NCI-H345 treated with DMSO at 0.1 percent for 48 hours (cell line): ENCODE measurements at regions not wholly inside any gene's neighbourhood (a gene's known extent, or its start where the extent isn't known, plus 50 kb on each side); places are given as distances from the start of the nearest gene placed in this dataset.
"Not testable (repeated sequence)": the region's sequence is repeated elsewhere in the genome, so short reads cannot be mapped to it uniquely, and the experiment has no call there.

Source experiments
- DNase-seq: peaks from one replicate; lab custom pipeline; 2025; ENCODE audit not compliant: unreplicated experiment; lab: John Stamatoyannopoulos, UW

DNA sequence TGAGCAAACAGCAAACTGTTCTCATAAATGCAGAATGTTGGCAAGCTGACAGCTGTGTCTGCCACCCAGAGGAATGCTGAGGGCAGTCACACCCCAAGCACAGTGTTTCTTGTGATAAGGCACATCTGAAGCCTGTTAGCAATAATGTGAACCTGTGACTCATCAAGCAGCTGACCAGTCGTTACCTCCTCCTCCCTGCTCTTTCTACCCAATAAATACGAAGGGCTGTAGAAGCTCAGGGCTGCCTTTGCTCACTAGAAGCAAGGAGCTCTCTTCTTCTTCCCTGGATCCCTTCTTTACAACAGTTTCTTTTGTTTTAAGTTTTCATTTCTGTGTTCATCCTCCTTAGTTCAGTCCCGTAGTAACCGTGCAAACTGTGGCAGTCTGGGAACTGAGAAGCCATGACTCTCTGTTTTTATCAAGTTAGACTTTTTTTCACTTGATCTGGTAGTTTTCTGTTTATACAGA lies 160.3 kb upstream of the ZNF184 start:
- not testable (repeated sequence) for DNase-seq

DNA sequence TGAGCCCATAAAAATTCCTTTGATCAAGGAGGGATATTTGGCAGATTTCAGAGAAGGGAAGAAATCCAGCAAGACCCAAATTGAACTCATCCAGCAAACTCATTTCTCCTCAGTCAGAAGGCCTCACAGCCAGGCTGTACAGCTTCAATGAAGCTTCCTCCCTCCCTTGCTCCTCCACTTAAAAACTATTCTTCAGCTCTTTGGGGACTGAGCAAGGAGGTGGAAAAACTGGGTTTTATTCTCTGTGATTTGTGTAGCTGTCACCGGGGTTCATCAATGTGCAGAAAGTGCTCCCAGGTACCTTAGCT lies 158.7 kb upstream of the ZNF184 start:
- DNase-seq = no peak

DNA sequence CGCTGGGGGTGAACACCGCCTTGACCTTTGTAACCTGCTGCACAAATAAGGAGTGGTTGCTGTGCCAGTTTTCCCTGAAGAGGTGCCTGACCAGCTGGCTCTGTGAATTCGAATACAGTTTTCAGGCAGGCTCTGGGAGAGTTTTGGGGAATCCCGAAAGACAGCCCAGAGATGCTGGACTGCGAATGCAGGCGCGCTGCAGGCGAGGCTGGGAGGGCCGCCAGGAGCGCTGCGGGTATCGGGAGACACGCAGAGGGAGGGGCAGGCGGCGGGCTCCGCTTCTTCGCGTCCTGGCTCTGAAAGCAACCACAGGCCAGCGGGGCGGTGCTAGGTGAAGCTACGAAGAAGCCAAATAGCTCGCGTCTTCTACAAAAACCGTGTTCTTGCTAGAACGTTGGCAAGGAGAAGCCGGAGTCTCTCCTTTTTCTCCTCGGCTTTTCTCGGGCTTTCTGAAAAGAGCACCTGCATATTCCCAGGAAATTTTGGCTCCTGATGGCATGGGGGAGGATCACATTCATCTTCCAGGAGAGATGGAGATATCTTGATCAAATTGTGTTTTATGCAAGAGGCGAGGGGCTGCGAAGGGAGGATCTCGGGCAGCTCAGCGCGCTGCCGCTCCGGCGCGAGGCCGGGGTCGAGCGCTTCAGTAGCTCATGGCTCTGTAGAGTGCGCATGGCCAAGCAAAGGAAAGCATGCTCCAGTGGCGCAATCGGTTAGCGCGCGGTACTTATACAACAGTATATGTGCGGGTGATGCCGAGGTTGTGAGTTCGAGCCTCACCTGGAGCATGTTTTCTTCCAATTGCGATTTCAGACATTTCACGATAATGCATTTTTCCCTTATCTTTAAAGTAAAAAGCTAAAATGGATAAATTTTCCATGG lies 158.1 kb upstream of the ZNF184 start:
- peak; percentile 32 for DNase-seq

DNA sequence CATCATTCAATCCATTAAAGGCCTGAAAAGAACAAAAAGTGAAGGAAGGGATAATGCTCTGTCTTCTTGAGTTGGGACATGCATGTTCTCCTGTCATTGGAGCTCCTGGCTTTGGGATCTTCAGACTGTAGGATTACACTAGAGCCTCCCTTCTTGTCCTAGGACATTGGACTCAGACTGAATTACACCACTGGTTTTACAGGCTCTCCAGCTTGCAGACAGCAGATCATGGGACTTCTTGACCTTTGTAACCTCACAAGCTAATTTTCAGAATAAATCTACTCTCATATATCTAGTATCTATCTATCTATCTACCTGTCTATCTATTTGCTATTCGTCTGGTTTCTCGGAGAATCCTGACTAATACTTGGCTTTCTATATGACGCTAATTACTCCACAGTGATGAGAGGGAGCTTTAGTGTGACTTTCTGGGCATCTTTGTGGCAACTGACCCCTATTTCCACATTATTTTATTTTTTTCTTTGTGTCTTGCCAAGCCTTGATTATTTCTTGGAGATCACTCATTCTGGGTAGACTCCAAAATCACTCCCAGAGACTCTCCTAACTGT lies 151.9 kb upstream of the ZNF184 start:
- DNase-seq = no peak

DNA sequence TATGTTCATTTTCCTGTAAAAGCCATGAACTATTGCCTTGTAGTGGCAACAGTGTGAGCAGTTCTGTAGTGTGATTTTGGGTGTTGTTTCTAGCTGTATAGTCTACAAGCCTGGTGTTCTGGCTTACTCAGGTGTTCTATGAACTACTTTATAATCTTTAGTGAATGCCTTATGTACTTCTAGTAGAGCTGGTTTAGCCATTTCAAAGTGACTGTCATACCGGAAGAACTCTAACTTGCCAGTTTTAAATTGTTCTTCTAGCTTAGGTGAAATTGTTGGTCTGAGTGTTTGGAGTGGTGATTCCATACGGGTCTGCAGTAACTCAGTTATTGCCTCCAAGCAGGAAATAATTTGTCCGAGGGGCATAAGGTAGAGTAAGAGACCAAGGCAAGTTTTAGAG lies 150.2 kb upstream of the ZNF184 start:
- no peak for DNase-seq

DNA sequence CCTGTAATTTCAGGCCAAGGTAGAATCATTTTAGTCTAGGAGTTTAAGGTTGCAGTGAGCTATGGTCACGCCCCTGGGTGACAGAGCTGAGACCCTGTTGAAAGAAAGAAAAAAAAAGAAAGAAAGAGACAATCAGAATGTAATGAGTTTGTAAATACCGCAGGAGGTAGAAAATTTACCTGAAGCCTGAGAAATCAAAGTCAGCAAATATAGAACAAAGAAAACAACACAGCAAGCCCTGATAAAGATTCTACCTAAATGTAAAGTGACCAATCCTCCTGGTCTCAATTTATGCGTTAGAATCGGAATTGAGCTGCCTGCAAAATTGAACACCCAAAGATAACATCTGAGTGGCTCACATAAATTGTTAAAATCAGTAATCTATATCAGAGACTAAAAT lies 146.5 kb upstream of the ZNF184 start:
- DNase-seq = no peak

DNA sequence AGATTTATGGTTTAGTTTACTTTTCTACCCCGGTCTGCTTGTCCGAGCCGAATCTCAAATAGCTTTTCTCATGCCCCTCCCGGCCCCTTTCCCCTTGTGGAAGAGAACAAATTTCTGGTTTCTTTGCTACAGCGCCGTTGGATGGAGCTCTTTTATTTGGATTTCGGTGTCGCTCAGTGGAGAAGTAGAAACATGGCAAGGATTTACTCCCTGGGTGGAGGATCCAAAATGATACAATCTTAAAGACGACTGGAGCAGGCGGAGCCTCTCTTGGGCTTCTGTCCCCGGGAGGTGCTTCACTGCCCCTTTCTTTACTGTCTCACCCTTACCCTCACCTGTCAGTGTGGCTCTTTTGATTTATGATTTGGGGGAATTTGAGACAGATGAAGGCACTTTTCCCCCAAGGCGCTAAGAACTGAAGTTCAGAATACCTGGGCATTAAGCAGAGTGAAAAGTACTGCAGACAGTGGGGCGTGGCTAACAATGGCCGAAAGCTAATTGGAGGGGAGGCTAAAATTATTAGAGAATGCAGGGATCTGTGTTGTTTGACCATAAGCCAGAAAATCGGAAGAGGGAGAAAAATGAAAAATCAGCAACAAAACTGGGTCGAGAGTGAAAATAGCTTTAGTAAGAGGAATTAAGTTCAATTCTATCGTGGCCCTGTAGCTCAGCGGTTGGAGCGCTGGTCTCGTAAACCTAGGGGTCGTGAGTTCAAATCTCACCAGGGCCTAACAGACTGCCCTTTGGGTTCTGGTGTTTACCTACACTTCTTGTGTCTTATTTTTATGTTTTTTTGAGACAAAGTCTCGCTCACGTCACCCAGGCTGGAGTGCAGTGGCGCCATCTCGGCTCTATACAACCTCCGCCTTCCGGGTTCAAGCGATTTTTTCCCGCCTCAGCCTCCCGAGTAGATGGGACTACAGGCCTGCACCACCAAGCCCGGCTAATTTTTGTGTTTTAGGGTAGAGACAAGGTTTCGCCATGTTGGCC lies 145.1 kb upstream of the ZNF184 start:
- no peak for DNase-seq

DNA sequence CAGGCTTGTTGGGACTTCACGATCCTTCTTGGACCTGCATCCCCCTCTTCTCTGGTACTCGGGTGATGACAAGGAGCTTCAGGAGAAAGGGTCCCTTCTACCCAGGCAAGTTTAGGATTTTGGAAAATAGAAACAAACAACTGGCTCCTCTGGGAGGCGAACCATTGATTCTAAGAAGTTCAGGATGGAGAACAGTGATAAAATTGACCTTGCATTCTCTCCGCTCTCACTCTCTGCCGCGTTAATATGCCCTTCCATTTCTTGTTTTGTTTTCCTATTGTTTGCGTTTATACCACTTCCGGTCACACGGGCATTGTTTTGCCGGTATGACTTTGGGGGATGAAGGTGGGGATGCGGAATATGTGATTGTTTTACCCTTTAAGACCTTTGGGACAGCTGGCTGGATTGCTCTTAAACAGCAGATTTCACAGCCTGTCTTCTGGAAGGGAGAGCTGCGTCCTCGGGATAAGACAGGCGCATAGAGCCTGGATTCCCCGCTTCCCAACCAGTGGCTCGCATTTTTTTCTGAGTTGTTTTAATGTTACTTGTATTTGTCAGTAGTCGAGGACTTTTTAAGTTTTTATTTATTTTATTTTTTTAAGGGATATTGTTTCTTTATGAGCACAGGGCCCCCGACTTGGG lies 144.3 kb upstream of the ZNF184 start:
- DNase-seq = no peak

DNA sequence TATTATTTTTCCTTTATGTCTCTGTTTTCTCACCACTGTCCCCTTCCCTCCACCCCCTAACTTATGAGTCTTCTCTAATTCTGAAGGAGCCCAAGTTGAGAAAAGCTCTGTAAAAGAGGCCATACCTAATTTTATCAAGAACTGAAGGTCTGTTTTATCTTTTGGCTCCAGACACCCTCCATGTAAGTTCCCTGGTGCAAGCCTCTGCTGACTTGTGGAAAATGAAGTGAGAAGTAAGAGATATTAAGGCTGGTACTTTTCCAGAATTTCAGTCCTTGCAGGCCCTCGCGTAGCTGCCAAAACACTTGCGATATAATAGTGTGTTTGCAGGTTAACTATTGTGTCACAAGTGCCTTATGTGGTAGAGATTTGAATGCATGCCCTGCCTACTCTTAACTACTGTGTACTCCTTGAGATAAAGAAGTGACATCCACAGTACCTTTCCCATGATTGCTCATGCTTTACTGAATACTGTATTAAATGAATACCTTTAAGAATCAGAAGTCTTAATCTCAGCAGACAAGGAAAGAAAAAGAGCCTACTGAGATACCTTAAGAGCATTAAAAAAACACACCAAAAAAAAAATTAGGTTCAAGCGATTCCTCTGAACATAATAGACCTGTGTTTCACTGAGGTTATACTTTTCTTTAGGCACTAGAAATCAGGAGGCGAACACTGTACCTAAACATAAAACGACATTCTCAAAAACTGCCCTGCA lies 143.6 kb upstream of the ZNF184 start:
- no peak for DNase-seq

DNA sequence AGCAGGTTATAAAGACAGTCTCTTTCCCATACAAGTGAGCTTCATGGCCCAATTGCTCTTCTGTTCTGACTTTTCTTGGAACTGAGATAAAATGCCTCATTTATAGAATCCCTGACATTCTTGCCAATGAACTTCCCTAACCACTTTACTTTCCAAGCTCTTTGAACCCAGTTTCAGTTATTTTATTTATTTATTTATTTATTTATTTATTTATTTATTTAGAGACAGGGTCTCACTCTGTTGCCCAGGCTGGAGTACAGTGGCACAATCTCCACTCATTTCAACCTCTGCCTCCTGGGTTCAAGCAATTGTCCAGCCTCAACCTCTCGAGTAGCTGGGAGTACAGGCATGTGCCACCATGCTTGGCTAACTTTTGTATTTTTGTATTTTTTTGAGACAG lies 138.5 kb upstream of the ZNF184 start:
- DNase-seq = no peak

DNA sequence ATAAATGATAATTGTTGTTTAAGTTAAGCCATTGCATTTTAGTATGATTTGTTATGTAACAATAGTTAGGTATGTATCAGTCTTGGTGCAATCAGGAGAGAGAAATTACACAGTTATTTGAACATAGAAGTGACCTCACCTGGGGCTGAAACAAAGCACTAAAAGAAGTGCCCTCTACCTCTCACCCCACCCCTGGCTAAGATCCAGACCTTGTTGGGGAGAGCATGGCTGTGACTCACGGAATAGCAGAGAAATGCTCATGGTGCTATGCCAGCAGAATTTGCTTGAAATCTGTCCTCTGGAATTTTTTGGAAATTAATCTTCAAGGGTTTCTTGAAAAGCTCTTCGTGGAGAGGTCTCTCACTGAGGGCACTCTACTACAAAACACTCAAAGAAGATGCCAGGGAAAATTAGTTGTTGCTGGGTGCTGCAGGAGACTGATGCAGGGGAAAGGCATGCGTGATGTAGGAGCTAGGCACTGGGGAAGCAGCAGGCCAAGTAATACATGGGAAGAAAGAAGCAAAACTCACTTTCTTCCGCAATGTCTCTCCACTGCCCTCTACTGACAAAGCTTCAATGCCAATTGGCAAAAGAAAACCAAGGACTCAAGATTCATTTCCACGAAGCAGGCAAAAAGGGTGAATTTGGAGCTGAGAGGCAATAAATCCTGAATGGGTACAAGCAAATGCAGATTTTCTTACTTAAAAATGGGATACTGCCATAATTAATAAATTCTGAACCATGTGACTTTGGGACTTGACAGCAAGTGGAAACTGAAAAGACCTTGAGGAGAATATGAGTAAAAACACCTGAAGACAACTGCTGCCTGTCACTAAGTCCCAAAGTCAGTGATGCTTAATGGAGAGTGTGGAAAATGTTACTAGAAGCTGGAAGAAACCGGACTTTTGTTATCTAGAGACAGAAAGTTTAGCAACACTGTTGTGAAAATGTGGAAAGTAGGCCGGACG lies 136.3 kb upstream of the ZNF184 start:
- DNase-seq = no peak

DNA sequence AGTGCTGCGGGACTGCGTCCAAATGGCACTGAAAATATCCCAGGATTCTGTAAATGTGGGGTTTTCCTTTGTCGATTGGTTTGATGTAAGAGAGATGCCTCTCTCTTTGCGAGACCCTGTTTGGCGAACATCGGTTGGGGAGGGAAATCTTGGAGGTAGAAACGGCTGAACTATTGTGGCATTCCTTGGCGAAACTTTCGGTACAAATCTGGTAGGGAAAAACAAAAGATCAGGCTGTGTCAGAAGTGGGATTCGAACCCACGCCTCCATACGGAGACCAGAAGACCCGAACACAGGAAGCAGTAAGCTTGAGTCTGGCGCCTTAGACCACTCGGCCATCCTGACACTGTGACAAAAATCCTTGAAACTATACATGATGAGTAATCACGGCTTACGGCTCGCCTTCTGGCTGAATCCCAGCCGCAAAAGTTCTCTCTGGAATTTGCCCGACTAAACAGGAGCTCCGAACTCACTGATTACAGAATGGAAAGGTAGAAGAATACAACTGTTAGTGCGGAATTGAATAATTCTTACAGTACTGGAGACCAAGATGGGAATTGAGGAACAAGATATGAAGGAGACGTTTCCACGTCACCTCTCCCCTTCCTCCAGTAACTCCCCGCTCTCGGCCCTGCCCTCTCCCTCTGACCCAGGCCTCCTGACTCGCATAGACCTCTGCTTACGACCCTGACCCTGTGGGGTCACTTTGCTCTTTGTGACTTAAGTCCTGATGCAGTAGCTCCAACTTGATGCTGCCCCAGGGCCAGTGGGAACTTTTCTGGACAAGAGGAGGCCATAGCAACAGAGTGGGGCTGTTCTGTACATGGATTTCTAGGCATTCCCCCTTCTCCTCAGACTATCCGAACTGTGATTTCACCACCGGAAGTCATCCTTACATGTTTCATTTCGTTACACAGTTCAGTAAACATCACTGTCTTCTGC lies 132.8 kb upstream of the ZNF184 start:
- no peak for DNase-seq

DNA sequence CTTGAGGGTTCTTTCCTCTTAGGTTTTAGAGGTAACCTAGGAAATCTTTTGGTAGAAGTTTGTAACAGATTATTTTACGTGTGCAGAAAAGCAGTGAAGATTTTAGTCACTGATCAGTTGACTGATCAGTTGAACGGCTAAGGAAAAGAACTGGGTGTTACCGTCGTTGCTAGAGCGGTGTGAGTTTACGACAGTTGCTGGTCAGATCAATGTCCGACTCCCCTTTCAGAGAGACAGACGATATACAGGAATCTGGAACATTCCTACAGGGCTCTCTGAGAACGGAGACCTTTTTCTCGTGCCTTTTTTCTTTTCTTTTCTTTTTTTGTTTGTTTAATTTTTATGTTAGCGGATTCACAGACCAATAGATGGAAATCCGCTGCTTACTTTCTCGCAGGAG lies 132.1 kb upstream of the ZNF184 start:
- DNase-seq = no peak

DNA sequence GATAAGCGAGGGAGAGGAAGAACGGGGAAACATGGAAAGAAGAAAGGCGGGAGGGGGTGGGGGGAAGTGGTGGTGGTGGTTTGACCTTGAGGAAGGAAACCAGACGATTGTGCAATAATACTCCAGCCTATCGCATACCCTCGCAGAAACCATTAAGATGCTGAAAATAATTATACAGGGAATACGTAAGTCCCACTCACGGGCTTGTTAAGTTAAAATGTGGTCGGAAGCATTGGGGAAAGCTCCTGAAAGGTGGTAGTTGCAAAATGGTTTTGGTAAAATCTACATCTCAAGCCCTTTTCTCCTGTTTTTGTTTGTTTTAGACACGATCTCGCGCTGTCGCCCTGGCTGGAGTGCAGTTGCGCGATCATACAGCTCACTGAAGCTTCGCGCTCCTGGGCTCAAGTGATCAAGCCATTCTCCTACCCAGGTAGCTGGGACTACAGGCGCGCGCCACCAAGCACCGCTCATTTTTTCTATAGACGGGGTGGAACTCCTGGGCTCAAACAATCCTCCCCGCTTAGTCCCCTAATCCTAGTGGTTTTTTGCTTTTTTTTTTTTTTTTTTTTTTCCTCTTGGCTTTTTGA lies 128.9 kb upstream of the ZNF184 start:
- DNase-seq = no peak

DNA sequence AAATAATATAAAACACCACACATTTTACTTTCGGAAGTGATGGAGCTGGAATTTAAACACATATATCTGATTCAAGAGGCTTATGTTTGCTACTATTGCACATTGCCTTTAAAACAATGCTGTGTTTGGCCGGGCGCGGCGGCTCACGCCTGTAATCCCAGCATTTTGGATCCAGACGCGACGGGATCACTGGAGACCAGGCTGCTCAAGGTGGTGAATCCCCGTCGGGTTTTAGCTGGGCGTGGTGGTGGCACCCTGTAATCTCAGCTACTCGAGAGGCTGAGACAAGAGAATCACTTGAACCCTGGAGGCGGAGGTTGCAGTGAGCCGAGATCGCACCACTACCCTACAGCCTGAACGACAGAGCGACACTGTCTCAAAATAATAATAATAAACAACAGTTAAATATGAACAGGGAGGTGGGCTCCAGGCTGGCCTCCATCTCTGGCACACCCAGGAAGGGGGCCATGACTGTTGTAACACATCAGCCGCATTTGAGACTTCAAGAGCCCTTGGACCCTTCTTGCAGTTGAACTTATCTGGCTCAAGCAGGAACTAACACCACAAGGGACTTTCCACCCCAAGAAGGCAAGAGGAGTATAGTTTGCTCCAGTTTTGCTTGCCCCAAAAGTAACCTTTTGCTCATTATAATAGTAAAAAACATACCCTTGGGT lies 127.1 kb upstream of the ZNF184 start:
- DNase-seq = no peak

DNA sequence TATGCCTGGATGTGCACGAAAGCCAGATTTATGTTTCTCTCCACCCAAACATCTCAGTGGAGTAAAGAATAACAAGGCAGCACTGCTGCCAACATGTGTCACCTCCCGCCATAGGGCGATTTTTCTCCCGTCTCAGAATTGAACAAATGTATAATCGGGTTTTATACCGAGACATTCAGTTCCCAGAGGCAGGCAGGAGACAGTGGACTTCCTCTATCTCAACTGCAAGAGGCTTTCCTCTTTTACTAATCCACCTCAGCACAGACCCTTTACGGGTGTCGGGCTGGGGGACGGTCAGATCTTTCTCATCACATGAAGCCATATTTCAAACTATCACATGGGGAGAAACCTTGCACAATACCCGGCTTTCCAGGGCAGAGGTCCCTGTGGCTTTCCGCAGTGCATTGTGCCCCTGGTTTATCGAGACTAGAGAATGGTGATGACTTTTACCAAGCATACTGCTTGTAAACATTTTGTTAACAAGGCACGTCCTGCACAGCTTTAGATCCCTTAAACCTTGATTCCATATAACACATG lies 124.2 kb upstream of the ZNF184 start:
- not testable (repeated sequence) for DNase-seq

DNA sequence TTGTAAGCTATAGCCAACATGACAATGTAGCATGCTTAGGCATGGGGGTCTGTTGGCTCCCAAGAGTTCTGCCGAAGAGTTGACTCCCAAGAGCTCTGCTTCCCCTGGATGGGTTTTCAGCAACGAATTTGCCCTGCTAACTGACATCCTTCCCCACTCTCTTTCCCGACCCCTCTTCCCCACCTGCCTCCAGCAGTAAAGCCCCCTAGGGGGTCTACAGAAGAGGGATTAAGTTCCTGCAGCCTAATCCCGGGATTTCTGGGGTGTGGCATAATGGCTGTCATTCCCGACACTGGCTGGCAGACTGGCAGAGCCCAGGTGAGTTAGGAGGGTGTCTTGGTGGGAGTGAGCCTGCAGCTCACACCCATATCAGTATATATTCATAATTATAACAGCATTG lies 121.0 kb upstream of the ZNF184 start:
- no peak for DNase-seq
